ENCODE measurements at regions not wholly inside any gene's neighbourhood (a gene's known extent, or its start where the extent isn't known, plus 50 kb on each side); places are given as distances from the start of the nearest gene placed in this dataset.

DNA sequence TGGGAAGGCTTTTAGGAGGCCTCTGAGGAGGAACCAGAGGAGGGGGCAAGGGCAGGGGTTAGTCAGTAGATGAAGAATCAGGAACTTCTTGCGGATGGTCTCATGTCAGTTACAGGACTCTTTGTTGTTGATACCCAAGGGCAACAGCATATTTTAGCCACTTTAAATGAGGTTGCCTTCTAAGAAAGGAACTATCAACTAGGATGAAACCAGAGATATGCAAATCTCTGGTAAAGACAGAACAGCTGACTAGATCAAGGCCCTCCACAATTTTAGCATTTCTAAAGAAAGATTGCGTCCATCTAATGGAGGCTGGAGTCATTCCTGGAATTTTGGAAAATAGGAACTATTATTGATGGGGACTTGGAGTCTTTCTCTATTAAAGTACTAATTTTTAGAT, 57.7 kb upstream of the KLF4 start:
- Histone ChIP-seq H3K27ac (no peak overlapping the region), H3K27me3 (no peaks in the 10 kb centered on the region), H3K9me3 (ENCODE audit: low read depth) (no peaks in the 10 kb centered on the region), H3K36me3 (no peaks in the 10 kb centered on the region), H3K4me3 (no peak overlapping the region), H3K4me1 (ENCODE audit: low read depth) (no peaks in the 10 kb centered on the region)
- TF ChIP-seq, protein P1, sequence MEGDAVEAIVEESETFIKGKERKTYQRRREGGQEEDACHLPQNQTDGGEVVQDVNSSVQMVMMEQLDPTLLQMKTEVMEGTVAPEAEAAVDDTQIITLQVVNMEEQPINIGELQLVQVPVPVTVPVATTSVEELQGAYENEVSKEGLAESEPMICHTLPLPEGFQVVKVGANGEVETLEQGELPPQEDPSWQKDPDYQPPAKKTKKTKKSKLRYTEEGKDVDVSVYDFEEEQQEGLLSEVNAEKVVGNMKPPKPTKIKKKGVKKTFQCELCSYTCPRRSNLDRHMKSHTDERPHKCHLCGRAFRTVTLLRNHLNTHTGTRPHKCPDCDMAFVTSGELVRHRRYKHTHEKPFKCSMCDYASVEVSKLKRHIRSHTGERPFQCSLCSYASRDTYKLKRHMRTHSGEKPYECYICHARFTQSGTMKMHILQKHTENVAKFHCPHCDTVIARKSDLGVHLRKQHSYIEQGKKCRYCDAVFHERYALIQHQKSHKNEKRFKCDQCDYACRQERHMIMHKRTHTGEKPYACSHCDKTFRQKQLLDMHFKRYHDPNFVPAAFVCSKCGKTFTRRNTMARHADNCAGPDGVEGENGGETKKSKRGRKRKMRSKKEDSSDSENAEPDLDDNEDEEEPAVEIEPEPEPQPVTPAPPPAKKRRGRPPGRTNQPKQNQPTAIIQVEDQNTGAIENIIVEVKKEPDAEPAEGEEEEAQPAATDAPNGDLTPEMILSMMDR (IDR thresholded peaks at IDR 0.05; ENCODE audit: low read depth, low read length): no peak
- no peak for DNase-seq (ENCODE audit: low read depth in 1 of 2, low spot score in 1 of 2)

DNA sequence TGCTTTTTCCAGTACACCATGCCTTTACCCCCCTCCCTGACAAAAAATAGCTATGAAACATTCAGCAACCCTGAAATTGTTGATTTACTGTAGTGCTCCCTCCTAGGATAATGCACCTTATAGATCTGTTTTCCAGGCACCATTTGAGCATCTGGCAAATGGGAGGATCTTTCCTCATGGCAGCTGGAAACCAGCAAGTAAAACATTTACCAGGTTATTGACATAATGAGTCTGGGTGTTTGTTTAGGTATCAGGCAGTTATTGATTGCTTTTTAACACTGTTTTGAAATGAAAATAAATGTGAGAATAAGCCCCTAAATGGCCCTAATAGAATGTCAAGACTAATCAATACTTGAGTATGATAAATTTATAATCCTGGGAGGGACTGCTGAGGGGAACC, 57.3 kb upstream of the KLF4 start:
- Histone ChIP-seq H3K27me3 (no peaks in the 10 kb centered on the region), H3K9me3 (ENCODE audit: low read depth) (no peaks in the 10 kb centered on the region), H3K27ac (no peak overlapping the region), H3K4me3 (no peak overlapping the region), H3K36me3 (no peaks in the 10 kb centered on the region), H3K4me1 (ENCODE audit: low read depth) (no peaks in the 10 kb centered on the region)
- TF ChIP-seq, protein P1 (IDR thresholded peaks at IDR 0.05; ENCODE audit: low read depth, low read length): no peak
- no peak for DNase-seq (ENCODE audit: low read depth in 1 of 2, low spot score in 1 of 2)

DNA sequence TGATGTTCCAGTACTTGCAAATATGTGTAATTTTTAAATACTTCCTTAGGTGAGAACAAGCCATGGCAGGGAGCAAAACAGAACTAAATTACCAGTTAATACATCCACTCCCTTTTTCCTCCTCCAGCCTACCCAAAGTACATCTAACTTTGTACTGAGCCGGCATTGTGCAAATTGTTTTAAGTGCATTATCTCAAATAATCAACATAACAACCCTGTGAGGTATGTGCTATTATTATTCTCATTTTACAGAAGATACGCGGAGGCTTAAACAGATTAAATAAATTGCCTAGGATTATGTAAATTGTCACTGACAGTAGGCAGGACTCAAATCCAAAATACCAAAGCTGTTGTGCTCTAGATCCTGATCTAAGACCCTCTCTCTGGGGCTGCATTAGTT, 55.5 kb upstream of the KLF4 start:
- H3K27ac ChIP-seq: no peak overlapping the region
- no peaks in the 10 kb centered on the region for H3K27me3 ChIP-seq
- DNase-seq (ENCODE audit: low read depth in 1 of 2, low spot score in 1 of 2): no peak
- H3K4me3 ChIP-seq: no peak overlapping the region
- H3K36me3 ChIP-seq: no peaks in the 10 kb centered on the region
- TF ChIP-seq, protein P1 (IDR thresholded peaks at IDR 0.05; ENCODE audit: low read depth, low read length): no peak
- H3K9me3 ChIP-seq (ENCODE audit: low read depth): no peaks in the 10 kb centered on the region
- no peaks in the 10 kb centered on the region for H3K4me1 ChIP-seq (ENCODE audit: low read depth)

DNA sequence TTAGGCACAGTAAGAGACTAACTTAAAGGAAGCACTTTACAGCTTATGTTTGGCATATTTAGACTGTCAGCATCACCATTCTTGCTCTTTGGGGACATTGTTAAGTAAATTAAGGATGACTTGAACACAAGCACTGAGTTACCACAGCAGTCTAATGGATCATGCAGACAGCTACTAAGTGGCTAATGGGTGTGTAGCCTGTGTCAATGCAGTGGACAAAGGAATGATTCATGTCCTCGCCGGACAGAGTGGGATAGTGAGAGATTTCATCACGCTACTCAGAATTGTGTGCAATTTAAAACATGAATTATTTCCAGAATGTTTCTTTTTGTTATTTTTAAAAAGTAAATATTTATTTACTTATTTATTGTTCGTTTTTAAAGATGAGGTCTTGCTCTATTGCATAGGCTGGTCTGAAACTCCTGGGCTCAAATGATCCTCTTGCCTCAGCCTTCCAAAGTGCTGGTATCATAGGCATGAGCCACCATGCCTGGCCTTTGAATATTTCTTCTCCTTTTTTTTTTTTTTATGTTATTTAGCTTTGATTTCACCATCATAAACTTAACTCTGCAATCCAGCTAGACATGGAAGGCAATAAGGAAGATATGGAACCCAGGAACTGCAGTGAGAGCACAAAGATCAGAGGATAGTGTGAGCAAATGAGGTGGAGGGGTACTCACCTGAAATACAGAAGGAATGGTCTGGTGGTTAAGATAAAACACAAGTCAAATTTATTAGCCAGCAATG, 53.0 kb upstream of the KLF4 start:
- Histone ChIP-seq H3K36me3 (no peaks in the 10 kb centered on the region), H3K27me3 (no peaks in the 10 kb centered on the region), H3K4me3 (no peak overlapping the region), H3K9me3 (ENCODE audit: low read depth) (no peaks in the 10 kb centered on the region), H3K27ac (no peak overlapping the region), H3K4me1 (ENCODE audit: low read depth) (no peaks in the 10 kb centered on the region)
- DNase-seq (ENCODE audit: low read depth in 1 of 2, low spot score in 1 of 2): peak in 1 of 2 donors; percentile 23
- TF ChIP-seq, protein P1 (IDR thresholded peaks at IDR 0.05; ENCODE audit: low read depth, low read length): no peak

DNA sequence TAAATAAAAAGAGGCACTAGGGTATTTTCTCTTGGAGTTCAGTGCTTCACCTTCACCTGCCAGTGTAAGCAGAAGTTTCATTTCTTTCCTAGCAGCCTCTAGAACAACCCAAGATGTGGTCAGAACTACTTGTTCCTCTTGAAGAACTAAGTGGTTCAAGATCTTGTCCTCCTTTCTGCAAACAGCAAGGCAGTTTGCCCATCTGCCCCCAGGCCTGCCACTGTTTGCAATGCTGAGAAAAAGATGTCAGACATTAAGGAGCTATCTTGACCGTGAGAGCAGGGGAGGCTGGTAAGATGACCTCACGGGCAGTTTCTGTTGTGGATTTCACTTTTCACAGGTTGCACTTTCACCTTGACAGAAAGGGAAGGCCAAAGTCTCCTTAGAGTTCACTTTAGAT, 52.0 kb upstream of the KLF4 start:
- TF ChIP-seq, protein P1 (IDR thresholded peaks at IDR 0.05; ENCODE audit: low read depth, low read length): no peak
- Histone ChIP-seq H3K4me3 (no peak overlapping the region), H3K4me1 (ENCODE audit: low read depth) (no peaks in the 10 kb centered on the region), H3K9me3 (ENCODE audit: low read depth) (no peaks in the 10 kb centered on the region), H3K36me3 (no peaks in the 10 kb centered on the region), H3K27ac (no peak overlapping the region), H3K27me3 (no peaks in the 10 kb centered on the region)
- DNase-seq (ENCODE audit: low read depth in 1 of 2, low spot score in 1 of 2): no peak
